ENCODE measurements at regions not wholly inside any gene's neighbourhood (a gene's known extent, or its start where the extent isn't known, plus 50 kb on each side); places are given as distances from the start of the nearest gene placed in this dataset.

GRCh38 chr5:6115852-6116251, 262.5 kb downstream of the MED10 start:
- TF ChIP-seq CTCF (IDR thresholded peaks at IDR 0.05; ENCODE audit: insufficient read depth, low read length): no peak
- TF ChIP-seq POLR2AphosphoS5 (IDR thresholded peaks at IDR 0.05; ENCODE audit: low read depth): no peak
- TF ChIP-seq, protein P1, sequence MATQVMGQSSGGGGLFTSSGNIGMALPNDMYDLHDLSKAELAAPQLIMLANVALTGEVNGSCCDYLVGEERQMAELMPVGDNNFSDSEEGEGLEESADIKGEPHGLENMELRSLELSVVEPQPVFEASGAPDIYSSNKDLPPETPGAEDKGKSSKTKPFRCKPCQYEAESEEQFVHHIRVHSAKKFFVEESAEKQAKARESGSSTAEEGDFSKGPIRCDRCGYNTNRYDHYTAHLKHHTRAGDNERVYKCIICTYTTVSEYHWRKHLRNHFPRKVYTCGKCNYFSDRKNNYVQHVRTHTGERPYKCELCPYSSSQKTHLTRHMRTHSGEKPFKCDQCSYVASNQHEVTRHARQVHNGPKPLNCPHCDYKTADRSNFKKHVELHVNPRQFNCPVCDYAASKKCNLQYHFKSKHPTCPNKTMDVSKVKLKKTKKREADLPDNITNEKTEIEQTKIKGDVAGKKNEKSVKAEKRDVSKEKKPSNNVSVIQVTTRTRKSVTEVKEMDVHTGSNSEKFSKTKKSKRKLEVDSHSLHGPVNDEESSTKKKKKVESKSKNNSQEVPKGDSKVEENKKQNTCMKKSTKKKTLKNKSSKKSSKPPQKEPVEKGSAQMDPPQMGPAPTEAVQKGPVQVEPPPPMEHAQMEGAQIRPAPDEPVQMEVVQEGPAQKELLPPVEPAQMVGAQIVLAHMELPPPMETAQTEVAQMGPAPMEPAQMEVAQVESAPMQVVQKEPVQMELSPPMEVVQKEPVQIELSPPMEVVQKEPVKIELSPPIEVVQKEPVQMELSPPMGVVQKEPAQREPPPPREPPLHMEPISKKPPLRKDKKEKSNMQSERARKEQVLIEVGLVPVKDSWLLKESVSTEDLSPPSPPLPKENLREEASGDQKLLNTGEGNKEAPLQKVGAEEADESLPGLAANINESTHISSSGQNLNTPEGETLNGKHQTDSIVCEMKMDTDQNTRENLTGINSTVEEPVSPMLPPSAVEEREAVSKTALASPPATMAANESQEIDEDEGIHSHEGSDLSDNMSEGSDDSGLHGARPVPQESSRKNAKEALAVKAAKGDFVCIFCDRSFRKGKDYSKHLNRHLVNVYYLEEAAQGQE (IDR thresholded peaks at IDR 0.05; ENCODE audit: insufficient replicate concordance, low read depth): no peak

Measured in HL-60 (cell line).